Astrocyte of the hippocampus (primary cell): ENCODE measurements at regions not wholly inside any gene's neighbourhood (a gene's known extent, or its start where the extent isn't known, plus 50 kb on each side); places are given as distances from the start of the nearest gene placed in this dataset.
A peak's percentile ranks its signal among the peaks of the same experiment; 100 is the strongest.
"Not testable (repeated sequence)": the region's sequence is repeated elsewhere in the genome, so short reads cannot be mapped to it uniquely, and the experiment has no call there.

Source experiments
- DNase-seq: peaks from one replicate; pipeline ENCODE4 v3.0.0; 2011; ENCODE audit warnings: low read depth, low spot score

DNA sequence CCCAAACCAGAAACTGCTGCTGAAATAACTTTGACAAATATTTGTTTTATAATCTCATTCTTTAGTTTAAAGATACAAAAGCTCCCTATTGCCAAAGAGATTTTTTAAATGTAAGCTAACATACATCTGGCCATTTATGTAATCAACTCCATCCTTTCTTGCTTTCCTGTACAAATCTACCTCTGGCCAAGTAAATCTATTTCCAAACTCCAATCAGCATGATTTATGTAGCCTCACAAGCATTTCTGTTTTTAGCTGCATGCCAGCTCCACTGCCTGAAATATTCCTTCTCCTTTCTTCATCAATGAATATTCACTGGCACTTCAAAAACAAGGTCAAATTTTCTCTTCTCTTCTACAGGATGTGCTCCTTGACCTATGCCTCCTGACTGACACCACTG lies 80.0 kb downstream of the SHOX2 start:
- DNase-seq: no peak

DNA sequence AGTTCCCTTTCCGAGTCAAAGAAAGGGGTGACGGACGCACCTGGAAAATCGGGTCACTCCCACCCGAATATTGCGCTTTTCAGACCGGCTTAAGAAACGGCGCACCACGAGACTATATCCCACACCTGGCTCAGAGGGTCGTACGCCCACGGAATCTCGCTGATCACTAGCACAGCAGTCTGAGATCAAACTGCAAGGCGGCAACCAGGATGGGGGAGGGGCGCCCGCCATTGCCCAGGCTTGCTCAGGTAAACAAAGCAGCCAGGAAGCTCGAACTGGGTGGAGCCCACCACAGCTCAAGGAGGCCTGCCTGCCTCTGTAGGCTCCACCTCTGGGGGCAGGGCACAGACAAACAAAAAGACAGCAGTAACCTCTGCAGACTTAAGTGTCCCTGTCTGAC lies 86.3 kb downstream of the SHOX2 start:
- not testable (repeated sequence) for DNase-seq

DNA sequence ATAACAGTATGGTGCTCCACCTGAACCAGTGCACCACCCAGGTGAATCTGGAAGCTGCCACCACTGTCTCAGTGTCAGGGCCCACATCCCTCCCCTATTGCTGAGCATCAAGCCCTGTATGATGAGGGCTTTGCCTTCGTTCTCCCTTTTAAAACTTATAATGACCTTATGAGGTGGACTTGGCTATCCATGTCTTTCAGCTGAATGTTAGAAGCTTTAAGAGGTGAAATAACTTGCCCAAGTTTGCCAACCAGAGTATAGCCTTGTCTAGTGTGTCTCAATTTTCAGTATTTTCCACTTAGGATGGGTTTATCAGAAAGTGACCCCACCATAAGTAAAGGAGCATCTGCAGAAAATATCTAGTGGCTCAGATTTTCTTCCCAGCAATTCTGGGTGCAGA lies 87.8 kb downstream of the SHOX2 start:
- no peak for DNase-seq

DNA sequence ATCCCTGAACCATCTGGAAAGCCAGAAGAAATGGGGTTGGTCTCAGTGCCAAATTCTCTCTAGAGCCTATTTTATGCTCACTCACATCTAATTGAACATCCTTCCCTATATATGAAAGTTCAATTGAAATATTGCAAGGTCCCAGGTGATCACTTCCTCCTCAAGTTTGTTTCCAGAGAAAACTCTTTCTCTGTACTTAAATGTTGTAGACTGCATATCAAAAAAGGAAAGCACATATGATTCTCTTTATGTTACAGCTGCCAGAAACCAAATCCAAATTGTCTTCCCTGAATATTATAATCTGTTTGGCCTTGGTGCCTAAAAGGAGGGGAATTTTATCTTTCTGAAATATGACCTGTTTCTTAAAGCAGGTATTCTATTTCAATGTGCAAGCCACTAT lies 93.3 kb downstream of the SHOX2 start:
- no peak for DNase-seq

DNA sequence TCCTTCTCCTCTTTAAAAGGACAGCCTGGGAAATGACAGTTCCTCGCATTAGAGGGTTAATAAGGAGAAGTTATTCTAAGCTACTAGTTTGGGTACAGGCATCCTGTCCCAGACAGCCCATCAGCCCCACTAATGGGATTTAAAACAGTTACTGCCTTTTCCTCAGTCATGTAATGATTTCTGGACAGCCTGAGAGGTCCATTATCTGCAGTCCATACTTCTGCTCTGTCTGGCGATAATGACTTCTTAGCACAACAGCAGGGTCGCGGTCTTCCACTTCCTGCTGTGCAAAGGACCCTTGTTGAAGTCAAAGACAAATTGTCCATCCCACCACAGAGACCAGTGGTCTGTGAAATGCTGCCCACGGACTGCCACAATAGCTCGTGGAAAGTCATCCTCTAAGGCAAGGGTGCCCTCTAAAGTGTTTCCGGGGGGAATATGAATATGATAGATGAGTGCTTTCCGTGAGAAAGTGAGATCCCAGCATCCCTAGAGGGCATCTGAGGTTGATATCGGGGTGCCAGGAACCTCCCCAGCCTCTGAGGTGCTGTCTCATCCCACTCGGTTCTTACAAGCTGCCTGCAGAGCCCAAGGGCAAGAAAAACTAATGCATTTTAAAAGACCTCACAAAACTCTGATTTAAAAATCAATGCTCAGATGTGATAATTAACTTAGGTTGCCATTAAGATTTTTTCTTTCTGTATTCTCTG lies 100.7 kb downstream of the SHOX2 start:
- DNase-seq: no peak

DNA sequence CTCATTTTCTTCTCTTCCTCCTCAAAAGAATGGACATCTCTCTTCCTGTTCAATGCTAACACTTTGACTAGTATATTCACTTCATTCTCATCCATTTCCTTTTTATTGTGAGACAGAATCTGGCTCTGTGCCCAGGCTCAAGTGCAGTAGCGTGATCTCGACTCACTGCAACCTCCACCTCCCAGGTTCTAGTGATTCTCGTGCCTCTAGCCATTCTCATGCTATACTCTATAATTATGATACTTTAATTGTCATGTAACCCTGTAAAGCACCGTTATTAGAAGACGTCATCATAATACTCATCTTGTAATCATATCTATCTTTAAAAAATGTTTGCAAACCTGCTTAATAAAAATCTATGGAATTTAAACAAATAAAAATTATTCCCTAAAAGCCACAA lies 107.0 kb downstream of the SHOX2 start:
- peak; percentile 3 for DNase-seq

DNA sequence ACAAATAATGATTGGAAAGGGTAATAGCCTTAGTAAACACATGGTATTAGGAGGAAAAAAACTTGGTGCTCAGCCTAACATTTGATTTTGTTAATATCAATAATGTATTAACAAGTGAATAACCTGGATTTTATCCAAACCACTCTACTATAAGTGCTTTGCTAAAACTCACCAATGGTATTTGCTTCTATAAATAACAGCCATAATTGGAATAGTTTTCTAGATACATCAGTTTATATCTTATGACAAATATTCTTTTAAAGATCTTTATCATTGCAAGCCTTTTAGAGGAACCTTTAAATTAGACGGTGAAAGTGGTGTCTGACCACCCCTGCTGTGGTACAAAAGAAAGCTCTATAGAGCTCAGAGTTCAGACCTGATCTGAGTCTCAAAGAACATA lies 123.9 kb downstream of the SHOX2 start:
- DNase-seq: no peak

DNA sequence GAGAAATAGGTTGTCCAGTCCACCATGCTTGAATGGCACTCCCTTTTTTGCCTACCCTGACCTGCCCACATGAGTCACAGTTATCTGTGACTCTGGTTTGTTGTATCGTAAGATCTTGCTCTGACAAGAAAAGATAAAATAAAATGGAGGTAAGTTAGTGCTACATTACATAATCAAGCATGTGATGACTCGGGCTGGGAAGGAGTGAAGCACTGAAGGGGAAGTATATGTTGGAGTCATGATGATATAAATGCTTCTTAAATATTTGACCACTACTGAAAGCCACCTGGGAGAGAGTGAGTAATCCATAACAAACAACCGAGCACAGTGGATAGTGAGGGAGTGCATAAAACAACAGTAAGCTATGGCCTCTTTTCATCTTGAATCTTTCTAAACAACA lies 124.4 kb downstream of the SHOX2 start:
- DNase-seq: no peak

DNA sequence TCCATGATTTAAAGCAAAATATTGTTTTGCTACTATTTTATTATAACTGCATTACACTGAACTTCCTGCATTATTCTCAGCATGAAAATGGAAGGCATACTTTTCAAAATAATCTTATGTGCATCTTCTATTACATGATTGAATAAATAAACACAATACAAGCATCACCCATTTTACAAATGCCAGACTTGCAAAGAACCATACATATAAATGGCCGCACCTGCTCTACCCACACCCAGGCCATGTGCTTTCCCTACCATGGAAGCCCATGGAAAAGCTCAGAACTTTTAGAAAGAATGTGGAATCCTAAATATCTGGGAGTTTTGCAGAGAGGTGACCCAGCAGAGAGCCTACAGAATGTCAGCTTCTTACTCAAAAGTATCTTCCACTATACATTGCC lies 127.2 kb downstream of the SHOX2 start:
- DNase-seq: no peak

DNA sequence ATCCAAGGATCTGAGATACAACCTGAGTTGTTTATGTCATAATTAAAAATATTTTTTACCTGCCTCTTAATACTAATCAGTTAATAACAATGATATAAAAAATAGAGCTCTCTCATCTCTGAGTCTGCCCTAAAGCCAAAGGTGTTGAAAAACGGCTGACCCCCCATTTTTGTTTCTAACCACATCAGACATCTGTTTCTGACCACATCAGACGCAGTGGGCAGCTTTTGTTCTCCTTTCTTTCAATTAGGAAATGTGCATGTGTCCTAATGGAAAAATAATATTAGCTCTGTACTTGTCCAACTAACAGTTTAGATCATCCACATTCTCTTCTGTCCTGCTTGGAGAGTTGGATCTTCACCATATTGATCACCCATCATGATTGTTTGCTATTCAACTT lies 144.6 kb downstream of the SHOX2 start:
- DNase-seq: no peak

DNA sequence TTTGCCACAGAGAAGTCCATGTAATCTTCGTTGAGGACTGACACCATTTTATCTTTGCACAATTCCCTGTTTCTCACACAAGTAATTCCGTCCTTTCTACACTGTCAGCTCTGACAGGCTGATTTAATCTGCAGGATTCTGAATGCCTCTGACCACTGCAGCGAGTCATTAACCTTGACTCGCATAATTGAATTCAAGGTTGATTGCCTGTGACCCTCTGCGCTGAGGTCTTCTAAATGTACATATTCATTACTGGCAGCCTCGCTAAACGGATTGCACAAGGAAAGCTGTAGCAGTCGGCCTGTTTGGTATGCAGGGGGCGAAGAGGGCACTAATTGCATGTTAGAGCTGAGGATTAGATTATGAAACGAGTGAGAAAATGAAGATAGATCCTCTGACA lies 147.8 kb downstream of the SHOX2 start:
- no peak for DNase-seq

DNA sequence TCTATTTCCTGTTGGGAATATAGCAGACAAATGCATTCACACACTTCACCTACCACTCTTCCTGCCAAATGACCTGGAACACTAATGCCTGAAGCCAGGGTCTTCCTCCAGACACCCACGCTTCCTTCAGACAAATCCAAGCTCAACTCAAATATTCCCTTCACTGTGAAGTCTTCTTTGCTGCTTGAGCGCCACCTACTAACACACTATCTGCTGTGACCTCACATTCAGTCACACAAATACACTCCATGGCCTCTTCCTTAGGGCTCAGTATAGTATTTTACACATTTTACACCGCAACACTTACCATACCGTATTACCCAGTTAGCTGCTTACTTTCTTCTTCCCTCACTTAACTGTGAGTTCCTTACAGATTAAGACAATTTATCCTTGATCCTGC lies 149.4 kb downstream of the SHOX2 start:
- DNase-seq: no peak

DNA sequence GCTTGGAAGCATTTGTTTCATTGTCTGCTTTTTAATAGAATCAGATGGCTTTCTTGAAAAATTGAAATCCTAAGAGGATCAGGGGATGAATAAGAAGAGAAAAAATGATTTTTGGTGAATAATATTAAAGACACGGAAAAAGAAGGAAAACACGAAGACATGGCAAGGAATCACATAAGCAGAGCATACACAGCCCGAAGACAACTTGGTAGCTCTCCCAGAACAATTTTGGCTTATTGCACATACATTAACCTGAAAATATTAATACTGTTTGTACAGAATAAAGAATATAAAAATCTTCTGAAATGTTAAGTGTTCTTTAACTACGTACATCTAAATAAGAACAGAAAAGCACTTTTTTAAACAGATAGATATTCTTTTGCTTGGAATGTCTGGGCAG lies 150.0 kb downstream of the SHOX2 start:
- DNase-seq: no peak

DNA sequence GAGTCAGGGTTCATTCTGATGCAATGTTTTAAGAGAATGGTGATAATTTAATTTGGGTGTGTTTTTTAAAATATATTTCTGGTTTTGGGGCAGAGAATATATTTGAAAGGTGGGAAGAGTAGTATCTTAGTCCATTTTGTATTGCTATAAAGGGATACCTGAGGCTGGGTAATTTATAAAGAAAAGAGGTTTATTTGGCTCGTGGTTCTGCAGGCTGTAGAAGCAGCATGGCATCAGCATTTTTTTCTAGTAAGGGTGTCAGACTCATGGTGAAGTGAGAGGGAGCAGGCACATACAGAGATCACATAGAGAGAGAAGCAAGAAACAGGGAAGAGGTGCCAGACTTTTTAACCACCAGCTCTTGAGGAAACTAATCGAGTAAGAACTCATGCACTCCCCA lies 152.7 kb downstream of the SHOX2 start:
- no peak for DNase-seq

DNA sequence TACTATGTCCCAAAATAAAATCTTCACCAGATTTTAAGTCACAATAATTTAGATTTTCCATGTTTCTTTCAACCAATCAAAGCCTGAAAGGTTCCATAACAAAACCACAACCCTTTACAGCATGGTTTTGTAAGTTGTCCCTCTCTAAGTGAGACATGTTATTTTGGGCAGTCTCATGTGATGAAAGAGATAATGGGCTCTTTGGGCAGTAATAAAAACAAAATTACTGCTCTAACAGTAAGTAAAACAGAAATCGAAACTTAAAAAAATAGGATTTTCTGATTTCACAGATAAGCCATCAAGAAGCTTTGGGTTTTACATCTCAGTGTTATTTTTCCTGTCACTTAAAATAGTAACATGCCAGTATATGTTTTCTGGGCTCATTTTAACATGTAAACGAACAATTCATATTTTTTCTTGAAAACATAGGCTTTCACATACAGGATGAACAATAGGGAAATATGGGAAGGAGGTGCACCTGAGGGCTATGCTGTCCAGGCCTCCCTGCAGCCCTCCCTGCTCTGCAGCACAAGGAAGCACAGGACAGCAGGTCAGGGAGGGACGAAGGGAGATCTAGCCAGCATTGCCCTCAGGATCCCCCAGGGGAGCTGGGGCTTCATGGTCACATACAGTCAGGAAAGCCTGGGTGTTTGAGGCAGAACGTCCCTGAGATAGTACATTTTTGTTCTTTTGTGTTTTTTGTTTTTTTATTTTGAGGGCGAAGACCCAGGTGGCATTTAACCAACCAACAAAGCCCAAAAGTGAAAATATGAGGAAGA lies 157.4 kb downstream of the SHOX2 start:
- no peak for DNase-seq

DNA sequence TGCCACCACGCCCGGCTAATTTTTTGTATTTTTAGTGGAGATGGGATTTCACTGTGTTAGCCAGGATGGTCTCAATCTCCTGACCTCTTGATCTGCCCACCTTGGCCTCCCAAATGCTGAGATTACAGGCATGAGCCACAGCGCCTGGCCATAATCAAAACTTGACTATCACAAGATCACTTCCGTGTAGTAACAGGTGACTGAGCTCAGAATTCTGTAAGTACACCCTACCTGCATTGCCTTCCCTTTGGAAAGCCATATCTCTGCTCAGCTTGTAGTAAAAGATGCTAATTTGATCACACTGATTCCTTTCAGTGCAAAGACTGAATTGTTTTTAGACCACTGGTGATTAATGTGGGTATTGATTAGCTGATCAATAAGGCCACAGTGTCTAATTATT lies 167.1 kb downstream of the SHOX2 start:
- DNase-seq: no peak

DNA sequence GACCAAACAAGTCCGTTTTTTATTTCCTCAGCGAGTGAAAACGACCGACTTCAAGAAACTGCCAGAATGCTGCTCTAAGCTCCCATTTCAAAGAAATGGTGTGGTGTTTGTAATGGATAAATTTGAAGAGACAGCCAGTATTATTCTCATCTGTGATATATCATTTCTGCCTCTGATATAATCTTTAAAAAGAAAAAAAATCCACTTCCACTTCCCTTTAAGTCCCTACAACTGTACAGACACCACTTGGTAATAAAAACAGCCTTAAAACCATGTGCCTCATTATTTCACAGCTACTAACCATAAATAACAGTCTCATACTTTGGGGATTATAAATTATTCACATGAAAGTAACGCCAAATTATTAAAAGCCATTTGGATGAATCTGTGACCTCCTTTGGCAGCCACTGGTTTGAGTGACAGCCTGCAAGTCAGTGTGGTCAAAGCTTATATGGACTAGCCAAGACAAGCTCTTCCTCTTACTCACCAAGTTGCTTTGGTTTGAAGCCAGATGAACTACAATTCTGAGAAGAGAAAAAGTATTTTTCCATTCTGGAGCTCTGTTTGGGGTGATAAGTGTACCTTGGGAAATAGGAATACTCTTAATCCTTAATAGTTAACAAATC lies 168.0 kb downstream of the SHOX2 start:
- peak; percentile 41 for DNase-seq

DNA sequence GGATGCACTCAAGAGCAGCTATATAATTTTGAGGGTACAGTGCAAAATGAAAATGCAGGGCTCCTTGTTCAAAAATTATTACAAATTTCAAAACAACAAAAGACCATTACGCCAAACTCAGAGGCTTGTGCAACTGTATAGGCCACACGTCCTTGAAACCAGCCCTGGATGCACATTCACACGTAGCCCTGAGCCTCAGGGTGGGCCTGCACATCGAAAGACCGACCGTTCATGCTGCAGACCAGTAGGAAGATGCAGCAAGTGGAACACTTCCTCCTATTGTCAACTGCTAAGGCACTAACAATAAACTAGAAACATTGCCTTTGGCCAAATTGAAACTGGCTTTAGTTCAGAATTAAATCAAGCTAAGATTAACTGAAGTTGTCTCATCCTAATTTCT lies 174.7 kb downstream of the SHOX2 start:
- no peak for DNase-seq

DNA sequence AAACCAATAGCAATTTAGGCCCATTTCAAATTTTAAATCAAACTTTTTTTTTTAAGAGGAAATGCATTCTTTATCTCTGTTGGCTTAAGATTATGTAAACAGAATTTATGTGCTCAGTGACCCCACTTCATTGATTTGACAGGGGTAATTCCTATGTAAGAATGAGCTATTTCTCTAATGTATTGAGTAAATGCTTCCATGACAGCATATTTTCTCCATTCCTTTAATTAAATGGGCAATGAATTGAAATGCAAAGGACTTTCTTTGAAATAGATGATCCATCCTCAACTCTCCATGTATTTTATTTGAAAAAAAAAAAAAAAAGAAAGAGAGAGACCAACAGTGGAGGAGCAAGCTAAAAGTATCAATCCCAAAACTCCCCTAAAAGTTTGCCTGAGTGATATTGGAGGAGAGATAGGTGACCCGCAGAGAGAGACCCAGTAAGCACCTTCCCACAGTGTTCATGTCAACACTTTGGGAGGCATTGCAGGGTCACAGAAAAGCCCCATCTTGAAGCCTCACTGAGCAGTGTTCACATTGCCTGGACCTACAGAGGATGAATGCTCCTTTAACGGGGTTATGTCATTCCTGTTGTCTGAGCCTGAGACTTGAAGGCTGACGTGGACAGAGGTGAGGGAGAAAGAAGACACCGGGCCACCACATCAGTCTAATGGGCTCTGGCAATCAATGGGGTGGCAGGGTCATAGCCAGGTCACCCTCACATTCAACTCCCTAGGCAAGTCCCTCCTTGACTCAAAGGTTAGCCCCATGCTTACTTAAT lies 176.0 kb downstream of the SHOX2 start:
- DNase-seq: no peak

DNA sequence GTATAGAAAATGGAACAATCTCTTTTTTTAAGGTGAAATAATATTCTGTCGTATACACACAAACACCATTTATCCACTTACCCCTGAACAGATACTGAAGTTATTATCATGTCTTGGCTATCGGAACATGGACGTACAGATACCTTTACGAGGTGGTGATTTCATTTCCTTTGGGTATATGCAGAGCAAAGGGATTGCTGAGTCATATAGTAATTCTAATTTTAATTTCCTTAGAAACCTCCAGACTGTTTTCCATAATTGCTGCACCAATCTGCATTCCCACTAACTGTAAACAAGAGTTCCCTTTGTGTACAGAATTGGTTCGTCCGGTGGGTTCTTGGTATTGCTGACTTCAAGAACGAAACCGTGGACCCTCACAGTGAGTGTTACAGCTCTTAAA lies 179.4 kb downstream of the SHOX2 start:
- DNase-seq: no peak

DNA sequence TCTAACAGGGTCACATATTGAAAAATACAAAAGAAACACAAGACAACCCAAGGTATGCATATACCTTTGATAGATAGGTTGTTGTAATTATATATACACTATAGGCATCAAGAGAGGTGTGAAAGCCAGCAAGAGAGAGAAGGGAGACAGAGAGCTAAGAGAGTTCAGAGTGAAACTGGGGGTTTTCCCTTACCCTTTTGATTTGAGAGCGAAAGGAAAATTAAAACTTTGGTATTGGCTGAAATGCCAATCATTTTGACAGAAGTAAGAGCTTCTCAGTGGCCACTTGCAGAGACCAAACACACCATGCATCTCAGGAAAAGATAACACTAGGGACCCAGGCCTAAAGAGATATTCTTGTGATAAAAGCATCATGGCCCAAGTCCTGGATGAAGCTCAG lies 183.6 kb downstream of the SHOX2 start:
- no peak for DNase-seq

DNA sequence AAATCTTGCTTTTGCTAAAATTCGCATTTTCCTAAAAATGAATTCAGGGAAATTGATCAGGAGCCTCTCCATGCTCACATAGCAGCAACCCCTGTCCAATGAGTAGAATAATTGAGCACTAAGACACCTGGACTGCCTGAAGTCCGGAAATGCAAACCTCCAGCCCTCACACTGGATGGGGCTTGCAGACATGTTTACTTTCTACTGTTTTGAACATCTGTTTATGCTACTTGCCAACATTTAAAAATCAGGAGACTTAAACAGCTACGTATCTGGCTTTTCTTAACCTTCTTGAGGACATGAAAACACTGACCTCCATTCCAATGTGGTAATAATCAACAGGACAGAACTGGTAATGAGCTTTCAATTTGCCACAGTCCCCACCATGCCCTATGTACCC lies 184.4 kb downstream of the SHOX2 start:
- DNase-seq: no peak
